ENCODE measurements at regions not wholly inside any gene's neighbourhood (a gene's known extent, or its start where the extent isn't known, plus 50 kb on each side); places are given as distances from the start of the nearest gene placed in this dataset.
A peak's percentile ranks its signal among the peaks of the same experiment; 100 is the strongest.

DNA sequence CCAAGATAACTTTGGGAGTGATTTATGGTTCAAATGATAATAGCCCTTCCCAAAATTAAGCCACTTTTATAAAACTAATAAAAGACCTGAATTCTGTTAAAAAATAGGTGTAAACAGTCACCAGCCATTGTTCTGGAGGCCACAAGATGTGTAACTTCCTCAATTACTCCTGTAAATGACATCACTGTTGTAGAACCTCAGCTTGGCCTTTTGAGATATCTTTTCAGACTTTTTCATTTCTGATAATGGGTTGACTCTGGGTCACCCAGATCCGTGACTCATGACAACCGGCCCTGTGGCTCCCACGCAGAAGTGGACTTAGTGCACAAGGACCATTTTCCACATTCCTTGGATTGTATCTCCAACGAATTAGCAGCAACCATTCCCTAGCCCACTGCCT lies 106.6 kb downstream of the DKK1 start:
- Histone ChIP-seq H3K36me3 (no peaks in the 10 kb centered on the region), H3K4me3 (no peak overlapping the region), H3K9me3 (no peaks in the 10 kb centered on the region), H3K27ac (no peak overlapping the region), H3K4me1 (no peaks in the 10 kb centered on the region), H3K27me3 (no peaks in the 10 kb centered on the region)
- TF ChIP-seq POLR2A (IDR thresholded peaks at IDR 0.05) (no peak), CTCF (IDR thresholded peaks at IDR 0.05) (no peak), EP300 (IDR thresholded peaks at IDR 0.05) (no peak), POLR2AphosphoS5 (IDR thresholded peaks at IDR 0.05) (no peak)
- no peak for DNase-seq
- peak in 1 of 2 donors; percentile 38 for ATAC-seq (ENCODE audit: low FRiP score in 2 of 2)
- 78 to 85% methylated on average over 4 of the region's 4 CpGs for WGBS, 2 donors

GRCh38 chr10:52423369-52423768 lies 109.3 kb downstream of the DKK1 start:
- Histone ChIP-seq H3K36me3 (no peaks in the 10 kb centered on the region), H3K27ac (no peak overlapping the region), H3K4me3 (no peak overlapping the region), H3K4me1 (no peaks in the 10 kb centered on the region), H3K27me3 (no peaks in the 10 kb centered on the region), H3K9me3 (no peaks in the 10 kb centered on the region)
- 83% methylated on average over 4 of the region's 4 CpGs for WGBS, 2 donors
- no peak for ATAC-seq (ENCODE audit: low FRiP score in 2 of 2)
- DNase-seq: no peak
- no peak for TF ChIP-seq EP300 (IDR thresholded peaks at IDR 0.05)
- no peak for TF ChIP-seq POLR2A (IDR thresholded peaks at IDR 0.05)
- no peak for TF ChIP-seq POLR2AphosphoS5 (IDR thresholded peaks at IDR 0.05)
- no peak for TF ChIP-seq CTCF (IDR thresholded peaks at IDR 0.05)

- no peaks in the 10 kb centered on the region for H3K9me3 ChIP-seq
- H3K36me3 ChIP-seq: no peaks in the 10 kb centered on the region
- no peak for DNase-seq
- 68 to 76% methylated on average over 3 of the region's 3 CpGs for WGBS, 2 donors
- no peaks in the 10 kb centered on the region for H3K27me3 ChIP-seq
- no peak overlapping the region for H3K27ac ChIP-seq
- no peaks in the 10 kb centered on the region for H3K4me1 ChIP-seq
- no peak for ATAC-seq (ENCODE audit: low FRiP score in 2 of 2)
- no peak for TF ChIP-seq CTCF (IDR thresholded peaks at IDR 0.05)
- no peak for TF ChIP-seq EP300 (IDR thresholded peaks at IDR 0.05)
- TF ChIP-seq POLR2A (IDR thresholded peaks at IDR 0.05): no peak
- no peak for TF ChIP-seq POLR2AphosphoS5 (IDR thresholded peaks at IDR 0.05)
- H3K4me3 ChIP-seq: no peak overlapping the region
These were observed 110.3 kb downstream of the DKK1 start for GRCh38 chr10:52424341-52424740.

DNA sequence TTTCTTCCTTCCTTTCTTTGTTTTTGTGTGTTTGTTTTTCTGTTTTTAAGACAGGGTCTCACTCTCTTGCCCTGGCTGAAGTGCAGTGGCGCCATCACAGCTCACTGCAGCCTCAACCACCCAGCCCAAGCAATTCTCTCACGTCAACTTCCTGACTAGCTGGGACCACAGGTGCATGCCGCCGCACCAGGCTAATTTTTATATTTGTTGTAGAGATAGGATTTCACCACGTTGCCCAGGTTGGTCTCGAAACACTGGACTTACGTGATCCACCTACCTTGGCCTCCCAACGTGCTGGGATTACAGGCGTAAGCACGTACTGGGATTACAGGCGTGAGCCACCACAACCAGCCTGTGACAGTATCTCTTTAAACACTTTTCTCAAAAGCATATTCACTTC lies 120.7 kb downstream of the DKK1 start:
- no peaks in the 10 kb centered on the region for H3K9me3 ChIP-seq
- DNase-seq: no peak
- TF ChIP-seq POLR2AphosphoS5 (IDR thresholded peaks at IDR 0.05) (no peak), EP300 (IDR thresholded peaks at IDR 0.05) (no peak), POLR2A (IDR thresholded peaks at IDR 0.05) (no peak), CTCF (IDR thresholded peaks at IDR 0.05) (no peak)
- no peaks in the 10 kb centered on the region for H3K36me3 ChIP-seq
- no peak overlapping the region for H3K27ac ChIP-seq
- no peak for ATAC-seq (ENCODE audit: low FRiP score in 2 of 2)
- no peaks in the 10 kb centered on the region for H3K27me3 ChIP-seq
- H3K4me3 ChIP-seq: no peak overlapping the region
- no peaks in the 10 kb centered on the region for H3K4me1 ChIP-seq
- WGBS, 2 donors: 93% methylated on average over 11 of the region's 11 CpGs

DNA sequence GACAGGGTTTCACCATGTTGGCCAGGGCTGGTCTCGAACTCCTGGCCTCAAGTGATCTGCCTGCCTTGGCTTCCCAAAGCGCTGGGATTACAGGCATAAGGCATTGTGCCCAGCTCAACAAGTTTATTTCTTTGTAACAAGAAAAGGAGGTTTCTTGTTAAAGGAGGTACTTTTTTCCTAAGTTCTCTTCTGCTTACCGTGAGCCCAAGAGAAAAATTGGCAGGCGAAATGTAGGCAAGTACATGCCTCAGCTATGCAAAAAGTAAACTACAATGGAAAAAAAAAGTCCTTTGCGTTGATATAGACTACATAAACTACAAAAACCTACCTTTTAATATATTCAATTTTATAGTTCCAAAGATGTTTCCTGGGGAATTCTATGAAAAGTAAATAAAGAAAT lies 122.6 kb downstream of the DKK1 start:
- Histone ChIP-seq H3K27ac (no peak overlapping the region), H3K36me3 (no peaks in the 10 kb centered on the region), H3K4me3 (no peak overlapping the region), H3K9me3 (no peaks in the 10 kb centered on the region), H3K27me3 (no peaks in the 10 kb centered on the region), H3K4me1 (no peaks in the 10 kb centered on the region)
- 72% methylated on average over 5 of the region's 5 CpGs for WGBS, 2 donors
- ATAC-seq (ENCODE audit: low FRiP score in 2 of 2): no peak
- TF ChIP-seq CTCF (IDR thresholded peaks at IDR 0.05): no peak
- TF ChIP-seq POLR2A (IDR thresholded peaks at IDR 0.05): no peak
- no peak for TF ChIP-seq EP300 (IDR thresholded peaks at IDR 0.05)
- no peak for TF ChIP-seq POLR2AphosphoS5 (IDR thresholded peaks at IDR 0.05)
- DNase-seq: no peak

Measured in upper lobe of left lung (tissue), 6 donors.